Keratinocyte (primary cell): ENCODE measurements at regions not wholly inside any gene's neighbourhood (a gene's known extent, or its start where the extent isn't known, plus 50 kb on each side); places are given as distances from the start of the nearest gene placed in this dataset.

Experiments used
- DNase-seq: peaks from one replicate; pipeline ENCODE4 v3.0.0-alpha.2; 2011; ENCODE audit warnings: low read depth, missing footprints, low spot score
- FAIRE-seq: peaks from 2 replicates; lab custom pipeline; 2011; peaks lifted over from hg19 to GRCh38; lab: Jason Lieb, UNC
- H2AFZ ChIP-seq: 2 replicates; pipeline ENCODE4 v1.6.0; 2012; ENCODE audit warnings: low read length, control low read depth, inconsistent platforms; ENCODE audit not compliant: control insufficient read depth
- H3K27ac ChIP-seq: 2 replicates; pipeline ENCODE4 v1.5.1; 2011; ENCODE audit warnings: low read length; ENCODE audit not compliant: control insufficient read depth, insufficient read depth
- H3K27me3 ChIP-seq: 3 replicates; pipeline ENCODE4 v1.6.0; 2011; ENCODE audit warnings: low read length; ENCODE audit not compliant: control insufficient read depth, insufficient read depth; ENCODE audit errors: extremely low read depth
- H3K36me3 ChIP-seq, 2 experiments: 2 replicates in 1 of 2; 3 replicates in 1 of 2; pipeline ENCODE4 v1.5.1; 2011; ENCODE audit warnings: low read length in 2 of 2, mild to moderate bottlenecking in 1 of 2; ENCODE audit not compliant: control insufficient read depth in 2 of 2, insufficient read depth in 2 of 2; ENCODE audit errors: extremely low read depth in 1 of 2
- H3K4me1 ChIP-seq: 3 replicates; pipeline ENCODE4 v1.5.1; 2011; ENCODE audit warnings: low read length; ENCODE audit not compliant: control insufficient read depth, insufficient read depth; ENCODE audit errors: extremely low read depth
- H3K4me2 ChIP-seq: 3 replicates; pipeline ENCODE4 v1.6.0; 2011; ENCODE audit warnings: low read depth, low read length; ENCODE audit not compliant: control insufficient read depth, insufficient read depth; ENCODE audit errors: extremely low read depth
- H3K4me3 ChIP-seq, 3 experiments: fragments of 200-600 bp in 1 of 3; sonication (generic) in 1 of 3; 2 replicates in 2 of 3; 3 replicates in 1 of 3; pipeline ENCODE4 v1.5.1; 2011 to 2016; ENCODE audit warnings: low read length in 3 of 3, mild to moderate bottlenecking in 3 of 3, control low read depth in 2 of 3, inconsistent platforms in 1 of 3, low read depth in 1 of 3, mixed read lengths in 1 of 3, mixed run types in 1 of 3, moderate library complexity in 1 of 3; ENCODE audit not compliant: control insufficient read depth in 2 of 3, insufficient read depth in 2 of 3; ENCODE audit errors: extremely low read depth in 1 of 3
- H3K79me2 ChIP-seq: 2 replicates; pipeline ENCODE4 v1.6.0; 2012; ENCODE audit warnings: low read length; ENCODE audit not compliant: control insufficient read depth, insufficient read depth
- H3K9ac ChIP-seq: 3 replicates; pipeline ENCODE4 v1.6.0; 2011; ENCODE audit warnings: low read length; ENCODE audit not compliant: control insufficient read depth, insufficient read depth; ENCODE audit errors: extremely low read depth
- H3K9me1 ChIP-seq: 3 replicates; pipeline ENCODE4 v1.6.0; 2011; ENCODE audit warnings: low read length; ENCODE audit not compliant: control insufficient read depth, insufficient read depth; ENCODE audit errors: extremely low read depth
- H3K9me3 ChIP-seq: 2 replicates; pipeline ENCODE4 v1.5.1; 2012; ENCODE audit warnings: low read depth, low read length; ENCODE audit not compliant: control insufficient read depth
- H4K20me1 ChIP-seq: 3 replicates; pipeline ENCODE4 v1.6.0; 2011; ENCODE audit warnings: low read length; ENCODE audit not compliant: control insufficient read depth, insufficient read depth; ENCODE audit errors: extremely low read depth
- CTCF ChIP-seq, 3 experiments: IDR thresholded peaks in 1 of 3; conservative IDR thresholded peaks in 1 of 3; optimal IDR thresholded peaks in 1 of 3; 2 replicates in 2 of 3; 3 replicates in 1 of 3; pipeline versions ENCODE3 to v1.5.1; 2011; ENCODE audit warnings: low read length in 3 of 3, mild to moderate bottlenecking in 3 of 3, moderate library complexity in 2 of 3, control low read depth in 1 of 3, inconsistent platforms in 1 of 3; ENCODE audit not compliant: insufficient read depth in 2 of 3; ENCODE audit errors: extremely low read depth in 1 of 3
- EZH2 ChIP-seq: IDR thresholded peaks from one replicate; pipeline ENCODE4 v1.6.1; 2012; ENCODE audit warnings: inconsistent platforms, mild to moderate bottlenecking, low read length, moderate library complexity
- dilution Hi-C: fragments of 300-500 bp; cut with MboI; formaldehyde crosslinking; loops from one replicate; pipeline ENCODE4 v1.7.0; 2020; ENCODE audit warnings: low sequenced_read_pairs; ENCODE audit not compliant: extremely low pct_ligation_motif_present

- dilution Hi-C loops = no loop called here
- Histone ChIP-seq H3K36me3 (no peaks in the 10 kb centered on the region), H3K4me2 (no peak overlapping the region), H3K9me3 (no peaks in the 10 kb centered on the region), H3K79me2 (no peaks in the 10 kb centered on the region), H3K4me1 (no peaks in the 10 kb centered on the region), H3K9ac (no peak overlapping the region), H3K27me3 (no peaks in the 10 kb centered on the region), H2AFZ (no peak overlapping the region), H4K20me1 (no peaks in the 10 kb centered on the region), H3K9me1 (no peaks in the 10 kb centered on the region), H3K4me3 (no peak overlapping the region), H3K27ac (no peak overlapping the region)
- no peak for DNase-seq
- TF ChIP-seq CTCF (optimal IDR thresholded peaks at IDR 0.05 in 1 of 3, IDR thresholded peaks at IDR 0.05 in 1 of 3, conservative IDR thresholded peaks at IDR 0.05 in 1 of 3; ENCODE audit: extremely low read depth in 1 of 3, insufficient read depth in 2 of 3, low read length in 3 of 3) (no peak), EZH2 (no peak)
- FAIRE-seq = no peak
Measured at GRCh38 chr10:128875030-128875744, 591.9 kb upstream of the MGMT start.

- no peaks in the 10 kb centered on the region for H3K36me3 ChIP-seq
- H3K9me1 ChIP-seq = no peaks in the 10 kb centered on the region
- no peaks in the 10 kb centered on the region for H4K20me1 ChIP-seq
- H3K4me2 ChIP-seq = no peak overlapping the region
- DNase-seq (no peak), FAIRE-seq (no peak)
- H3K27ac ChIP-seq = no peak overlapping the region
- H3K4me1 ChIP-seq = no peaks in the 10 kb centered on the region
- no peak for TF ChIP-seq EZH2
- TF ChIP-seq CTCF (optimal IDR thresholded peaks at IDR 0.05 in 1 of 3, IDR thresholded peaks at IDR 0.05 in 1 of 3, conservative IDR thresholded peaks at IDR 0.05 in 1 of 3; ENCODE audit: extremely low read depth in 1 of 3, insufficient read depth in 2 of 3, low read length in 3 of 3) = no peak
- H3K4me3 ChIP-seq = no peak overlapping the region
- H3K9me3 ChIP-seq = no peaks in the 10 kb centered on the region
- dilution Hi-C loops = no loop called here
- no peaks in the 10 kb centered on the region for H3K79me2 ChIP-seq
- H2AFZ ChIP-seq = no peak overlapping the region
- no peak overlapping the region for H3K9ac ChIP-seq
- no peaks in the 10 kb centered on the region for H3K27me3 ChIP-seq
Measured at GRCh38 chr10:128875956-128876736, 590.9 kb upstream of the MGMT start.
